HEK293 (cell line): ENCODE measurements at regions not wholly inside any gene's neighbourhood (a gene's known extent, or its start where the extent isn't known, plus 50 kb on each side); places are given as distances from the start of the nearest gene placed in this dataset.

ENCODE experiments used
- ATF2 ChIP-seq: fragments of 450-650 bp; formaldehyde crosslinking; IDR thresholded peaks from 2 replicates; pipeline ENCODE4 v1.5.1; 2016; ENCODE audit warnings: missing biosample characterization, missing genetic modification characterization, low read depth
- CTCF ChIP-seq: fragments of 450-650 bp; formaldehyde crosslinking; IDR thresholded peaks from 2 replicates; pipeline ENCODE4 v1.5.1; 2016; ENCODE audit warnings: missing biosample characterization, missing genetic modification characterization
- PRDM10 ChIP-seq: fragments of 450-650 bp; formaldehyde crosslinking; IDR thresholded peaks from 2 replicates; pipeline ENCODE4 v1.5.1; 2016; ENCODE audit warnings: missing biosample characterization, missing genetic modification characterization
- ZNF366 ChIP-seq: fragments of 450-650 bp; formaldehyde crosslinking; conservative IDR thresholded peaks from 2 replicates; pipeline ENCODE4 v1.5.1; 2016; ENCODE audit warnings: missing biosample characterization, missing genetic modification characterization
- ZNF513 ChIP-seq: fragments of 450-650 bp; IDR thresholded peaks from 2 replicates; pipeline ENCODE4 v1.5.1; 2018; ENCODE audit warnings: missing biosample characterization, missing genetic modification characterization
- ZNF792 ChIP-seq: fragments of 450-650 bp; formaldehyde crosslinking; IDR thresholded peaks from 2 replicates; pipeline ENCODE4 v1.5.1; 2016; ENCODE audit warnings: missing biosample characterization, missing genetic modification characterization
- TF ChIP-seq, protein P1 (sequence below): fragments of 450-650 bp; formaldehyde crosslinking; IDR thresholded peaks from 2 replicates; pipeline ENCODE4 v1.5.1; 2016; ENCODE audit warnings: missing biosample characterization, missing genetic modification characterization
- TF ChIP-seq, protein P2 (sequence below): fragments of 450-650 bp; formaldehyde crosslinking; IDR thresholded peaks from 2 replicates; pipeline ENCODE4 v1.5.1; 2016; ENCODE audit warnings: missing biosample characterization, missing genetic modification characterization

GRCh38 chr5:133842846-133843611, 125.4 kb downstream of the C5orf15 start:
- TF ChIP-seq ATF2 (tag by site-specific recombination) (no peak), CTCF (tag by site-specific recombination) (no peak), PRDM10 (tag by site-specific recombination) (peak; percentile 88), ZNF366 (no peak), ZNF792 (tag by site-specific recombination) (no peak), ZNF513 (tag by site-specific recombination) (no peak)
- TF ChIP-seq, protein P1, sequence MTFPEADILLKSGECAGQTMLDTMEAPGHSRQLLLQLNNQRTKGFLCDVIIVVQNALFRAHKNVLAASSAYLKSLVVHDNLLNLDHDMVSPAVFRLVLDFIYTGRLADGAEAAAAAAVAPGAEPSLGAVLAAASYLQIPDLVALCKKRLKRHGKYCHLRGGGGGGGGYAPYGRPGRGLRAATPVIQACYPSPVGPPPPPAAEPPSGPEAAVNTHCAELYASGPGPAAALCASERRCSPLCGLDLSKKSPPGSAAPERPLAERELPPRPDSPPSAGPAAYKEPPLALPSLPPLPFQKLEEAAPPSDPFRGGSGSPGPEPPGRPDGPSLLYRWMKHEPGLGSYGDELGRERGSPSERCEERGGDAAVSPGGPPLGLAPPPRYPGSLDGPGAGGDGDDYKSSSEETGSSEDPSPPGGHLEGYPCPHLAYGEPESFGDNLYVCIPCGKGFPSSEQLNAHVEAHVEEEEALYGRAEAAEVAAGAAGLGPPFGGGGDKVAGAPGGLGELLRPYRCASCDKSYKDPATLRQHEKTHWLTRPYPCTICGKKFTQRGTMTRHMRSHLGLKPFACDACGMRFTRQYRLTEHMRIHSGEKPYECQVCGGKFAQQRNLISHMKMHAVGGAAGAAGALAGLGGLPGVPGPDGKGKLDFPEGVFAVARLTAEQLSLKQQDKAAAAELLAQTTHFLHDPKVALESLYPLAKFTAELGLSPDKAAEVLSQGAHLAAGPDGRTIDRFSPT (tag by site-specific recombination), result no peak
- TF ChIP-seq, protein P2, sequence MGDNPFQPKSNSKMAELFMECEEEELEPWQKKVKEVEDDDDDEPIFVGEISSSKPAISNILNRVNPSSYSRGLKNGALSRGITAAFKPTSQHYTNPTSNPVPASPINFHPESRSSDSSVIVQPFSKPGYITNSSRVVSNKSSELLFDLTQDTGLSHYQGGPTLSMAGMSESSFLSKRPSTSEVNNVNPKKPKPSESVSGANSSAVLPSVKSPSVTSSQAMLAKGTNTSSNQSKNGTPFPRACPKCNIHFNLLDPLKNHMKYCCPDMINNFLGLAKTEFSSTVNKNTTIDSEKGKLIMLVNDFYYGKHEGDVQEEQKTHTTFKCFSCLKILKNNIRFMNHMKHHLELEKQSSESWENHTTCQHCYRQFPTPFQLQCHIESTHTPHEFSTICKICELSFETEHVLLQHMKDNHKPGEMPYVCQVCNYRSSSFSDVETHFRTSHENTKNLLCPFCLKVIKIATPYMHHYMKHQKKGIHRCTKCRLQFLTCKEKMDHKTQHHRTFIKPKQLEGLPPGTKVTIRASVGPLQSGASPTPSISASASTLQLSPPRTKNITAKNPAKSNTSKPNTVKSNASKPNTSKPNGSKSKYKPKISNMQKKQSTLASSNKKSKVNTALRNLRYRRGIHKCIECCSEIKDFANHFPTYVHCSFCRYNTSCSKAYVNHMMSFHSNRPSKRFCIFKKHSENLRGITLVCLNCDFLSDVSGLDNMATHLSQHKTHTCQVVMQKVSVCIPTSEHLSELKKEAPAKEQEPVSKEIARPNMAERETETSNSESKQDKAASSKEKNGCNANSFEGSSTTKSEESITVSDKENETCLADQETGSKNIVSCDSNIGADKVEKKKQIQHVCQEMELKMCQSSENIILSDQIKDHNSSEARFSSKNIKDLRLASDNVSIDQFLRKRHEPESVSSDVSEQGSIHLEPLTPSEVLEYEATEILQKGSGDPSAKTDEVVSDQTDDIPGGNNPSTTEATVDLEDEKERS, result no peak
